ENCODE measurements at regions not wholly inside any gene's neighbourhood (a gene's known extent, or its start where the extent isn't known, plus 50 kb on each side); places are given as distances from the start of the nearest gene placed in this dataset.

GRCh38 chr6:119874381-119874780, 524.8 kb upstream of the MAN1A1 start:
- no peak for TF ChIP-seq CTCF (conservative IDR thresholded peaks at IDR 0.05)
- TF ChIP-seq ZFX (IDR thresholded peaks at IDR 0.05): no peak

All from C4-2B (cell line).